NCI-H2171 treated with DMSO at 0.1 percent for 48 hours (cell line): ENCODE measurements at regions not wholly inside any gene's neighbourhood (a gene's known extent, or its start where the extent isn't known, plus 50 kb on each side); places are given as distances from the start of the nearest gene placed in this dataset.
"Not testable (repeated sequence)": the region's sequence is repeated elsewhere in the genome, so short reads cannot be mapped to it uniquely, and the experiment has no call there.

Source experiments
- DNase-seq: peaks from one replicate; lab custom pipeline; 2025; lab: John Stamatoyannopoulos, UW

- no peak for DNase-seq
These were observed 102.1 kb downstream of the SHCBP1 start for GRCh38 chr16:46519063-46519462.

DNA sequence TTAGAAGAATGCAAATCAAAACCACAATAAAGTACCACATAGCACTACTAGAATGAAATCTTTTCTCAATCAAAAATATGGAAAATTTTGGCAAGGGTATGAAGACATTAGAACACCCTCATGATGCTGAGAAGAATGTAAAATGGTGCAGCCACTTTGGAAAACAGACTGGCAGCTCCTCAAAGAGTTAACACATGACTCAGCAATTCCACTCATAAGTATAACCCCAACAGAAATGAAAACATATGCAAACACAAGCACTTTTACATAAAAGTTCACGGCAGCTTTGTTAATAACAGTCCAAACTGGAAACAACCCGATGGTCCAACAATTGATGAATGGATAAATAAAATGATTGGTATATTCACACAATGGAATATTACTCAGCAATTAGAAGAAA lies 124.5 kb downstream of the SHCBP1 start:
- no peak for DNase-seq

DNA sequence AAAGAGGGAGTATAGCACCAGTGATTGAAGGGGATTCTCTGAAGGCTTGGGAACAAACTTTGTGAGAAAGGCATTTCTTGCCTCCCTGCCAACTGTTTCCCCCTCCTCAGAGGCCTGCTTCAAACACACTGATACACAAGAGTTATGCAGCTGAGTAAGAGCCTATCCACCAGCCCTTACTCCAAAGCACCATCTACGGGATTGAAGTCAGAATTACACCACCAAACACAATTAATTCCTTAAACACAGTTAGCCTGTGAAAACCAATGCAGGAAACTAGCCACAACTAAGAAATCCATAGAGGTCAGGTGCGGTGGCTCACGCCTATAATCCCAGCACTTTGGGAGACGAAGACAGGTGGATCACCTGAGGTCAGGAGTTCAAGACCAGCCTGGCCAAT lies 138.3 kb downstream of the SHCBP1 start:
- peak; percentile 2 for DNase-seq

- DNase-seq: no peak
These were observed 154.9 kb downstream of the SHCBP1 start for GRCh38 chr16:46466239-46466638.

GRCh38 chr16:46454801-46455200 lies 166.4 kb downstream of the SHCBP1 start:
- DNase-seq: not testable (repeated sequence)

- no peak for DNase-seq
These were observed 192.8 kb downstream of the SHCBP1 start for GRCh38 chr16:46428108-46429061.

DNA sequence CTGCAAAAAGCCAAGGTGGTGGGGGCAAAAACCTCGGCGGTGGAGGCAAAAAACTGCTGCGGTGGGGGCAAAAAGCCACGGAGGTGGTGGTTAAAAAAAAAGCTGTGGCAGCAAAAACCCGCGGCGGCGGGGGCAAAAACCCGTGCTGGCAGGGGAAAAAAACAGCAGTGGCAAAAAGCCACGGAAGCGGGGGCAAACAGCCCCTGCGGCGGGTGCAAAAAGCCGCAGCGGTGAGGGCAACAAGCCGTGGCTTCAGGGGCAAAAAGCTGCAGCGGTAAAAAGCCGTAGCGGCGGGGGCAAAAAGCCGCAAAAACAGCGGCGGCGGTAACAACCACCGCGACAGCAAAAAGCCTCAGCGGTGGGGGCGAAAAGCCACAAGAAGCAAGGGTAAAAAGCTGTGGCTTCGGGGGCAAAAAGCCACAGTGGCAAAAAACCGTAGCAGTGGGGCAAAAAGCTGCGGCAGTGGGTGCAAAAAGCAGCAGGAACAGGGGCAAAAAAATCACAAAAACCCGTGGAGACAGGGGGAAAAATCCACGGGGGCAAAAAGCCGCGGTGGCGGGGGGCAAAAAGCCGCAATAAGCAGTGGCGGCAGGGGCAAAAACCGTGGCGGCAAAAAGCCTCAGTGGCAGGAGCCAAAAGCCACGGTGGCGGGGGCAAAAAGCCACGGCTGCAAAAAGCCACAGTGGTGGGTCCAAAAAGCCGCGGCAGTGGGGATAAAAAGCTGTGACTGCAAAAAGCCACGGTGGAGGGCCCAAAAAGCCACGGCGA lies 193.7 kb downstream of the SHCBP1 start:
- no peak for DNase-seq

DNA sequence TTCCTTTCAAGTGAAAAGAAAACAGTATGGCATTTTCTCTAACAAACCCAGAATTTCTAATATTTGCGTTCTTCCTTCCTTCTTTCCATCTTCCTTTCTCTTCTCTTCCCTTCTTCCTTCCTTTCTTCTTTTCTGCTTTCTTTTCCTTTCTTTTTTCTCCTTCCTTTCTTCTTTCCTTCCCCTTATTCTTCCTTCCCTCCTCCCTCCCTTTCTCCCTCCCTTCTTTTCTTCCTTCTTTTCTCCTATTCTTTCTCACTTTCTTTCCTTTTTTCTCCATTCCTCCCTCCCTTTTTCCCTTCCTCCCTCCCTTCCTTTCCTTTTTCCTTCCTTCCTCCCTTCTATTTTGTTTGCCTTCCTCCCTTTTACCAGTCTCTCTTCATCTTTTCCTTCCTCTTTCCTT lies 194.8 kb downstream of the SHCBP1 start:
- no peak for DNase-seq

GRCh38 chr16:46404028-46404427 lies 217.2 kb downstream of the SHCBP1 start:
- no peak for DNase-seq

DNA sequence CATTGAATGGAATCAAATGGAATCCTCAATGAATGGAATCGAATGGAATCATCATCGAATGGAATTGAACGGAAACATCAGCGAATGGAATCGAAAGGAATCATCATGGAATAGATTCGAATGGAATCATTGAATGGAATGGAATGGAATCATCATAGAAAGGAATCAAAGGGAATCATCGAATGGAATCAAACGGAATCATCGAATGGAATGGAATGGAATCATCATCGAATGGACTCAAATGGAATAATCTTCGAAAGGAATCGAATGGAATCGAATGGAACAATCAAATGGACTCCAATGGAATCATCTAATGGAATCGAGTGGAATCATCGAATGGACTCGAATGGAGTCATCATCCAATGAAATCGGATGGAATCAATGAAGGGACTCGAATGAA lies 222.6 kb downstream of the SHCBP1 start:
- DNase-seq: not testable (repeated sequence)

- not testable (repeated sequence) for DNase-seq
These were observed 224.3 kb downstream of the SHCBP1 start for GRCh38 chr16:46396883-46397270.

- DNase-seq: not testable (repeated sequence)
These were observed 224.9 kb downstream of the SHCBP1 start for GRCh38 chr16:46396131-46396882.

DNA sequence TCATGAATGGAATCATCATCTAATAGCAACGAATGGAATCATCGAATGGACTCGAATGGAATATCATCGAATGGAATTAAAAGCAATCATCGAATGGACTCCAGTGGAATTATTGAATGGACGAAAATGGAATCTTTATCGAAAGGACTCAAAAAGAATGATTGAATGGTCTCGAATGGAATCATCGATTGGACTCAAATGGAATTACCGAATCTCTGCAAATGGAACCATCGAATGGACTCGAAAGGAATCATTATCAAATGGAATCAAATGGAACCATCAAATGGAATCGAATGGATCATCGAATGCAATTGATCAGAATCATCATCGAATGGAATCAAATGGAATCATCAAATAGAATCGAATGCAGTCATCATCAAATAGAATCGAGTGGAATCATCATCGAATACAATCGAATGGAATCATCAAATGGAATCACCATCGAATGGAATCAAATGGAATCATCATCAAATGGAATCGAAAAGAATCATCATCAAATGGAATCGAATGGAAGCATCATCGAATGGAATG lies 225.7 kb downstream of the SHCBP1 start:
- not testable (repeated sequence) for DNase-seq

- not testable (repeated sequence) for DNase-seq
These were observed 226.2 kb downstream of the SHCBP1 start for GRCh38 chr16:46394963-46395362.

DNA sequence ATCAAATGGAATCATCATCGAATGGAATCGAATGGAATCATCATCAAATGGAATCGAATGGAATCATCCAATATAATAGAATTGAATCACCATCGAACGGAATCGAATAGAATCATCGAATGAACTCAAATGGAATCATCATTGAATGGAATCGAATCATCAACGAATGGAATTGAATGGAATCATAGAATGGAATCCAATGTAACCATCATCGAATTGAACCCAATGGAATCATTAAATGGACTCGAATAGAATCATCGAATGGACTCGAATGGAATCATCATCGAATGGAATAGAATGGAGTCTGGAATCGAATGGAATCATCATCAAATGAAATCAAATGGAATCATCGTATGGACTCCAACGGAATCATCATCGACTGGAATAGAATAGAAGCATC lies 227.0 kb downstream of the SHCBP1 start:
- not testable (repeated sequence) for DNase-seq

- not testable (repeated sequence) for DNase-seq
These were observed 228.1 kb downstream of the SHCBP1 start for GRCh38 chr16:46392930-46393722.

- not testable (repeated sequence) for DNase-seq
These were observed 230.3 kb downstream of the SHCBP1 start for GRCh38 chr16:46390660-46391462.

DNA sequence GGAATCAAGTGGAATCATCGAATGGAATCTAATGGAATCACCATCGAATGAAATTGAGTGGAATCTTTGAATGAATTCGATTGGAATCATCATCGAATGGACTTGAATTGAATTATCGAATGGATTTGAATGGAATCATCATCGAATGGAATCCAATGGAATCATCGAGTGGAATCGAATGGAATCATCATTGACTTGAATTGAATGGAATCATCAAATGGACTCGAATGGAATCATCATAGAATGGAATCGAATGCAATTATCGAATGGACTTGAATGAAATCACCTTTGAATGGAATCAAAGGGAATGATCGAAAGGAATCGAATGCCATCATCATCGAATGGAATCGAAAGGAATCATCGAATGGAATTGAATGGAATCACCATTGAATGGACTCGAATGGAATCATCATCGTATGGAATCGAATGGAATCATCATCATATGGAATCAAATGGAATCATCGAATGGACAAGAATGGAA lies 231.6 kb downstream of the SHCBP1 start:
- not testable (repeated sequence) for DNase-seq

GRCh38 chr16:46388939-46389491 lies 232.2 kb downstream of the SHCBP1 start:
- DNase-seq: not testable (repeated sequence)

DNA sequence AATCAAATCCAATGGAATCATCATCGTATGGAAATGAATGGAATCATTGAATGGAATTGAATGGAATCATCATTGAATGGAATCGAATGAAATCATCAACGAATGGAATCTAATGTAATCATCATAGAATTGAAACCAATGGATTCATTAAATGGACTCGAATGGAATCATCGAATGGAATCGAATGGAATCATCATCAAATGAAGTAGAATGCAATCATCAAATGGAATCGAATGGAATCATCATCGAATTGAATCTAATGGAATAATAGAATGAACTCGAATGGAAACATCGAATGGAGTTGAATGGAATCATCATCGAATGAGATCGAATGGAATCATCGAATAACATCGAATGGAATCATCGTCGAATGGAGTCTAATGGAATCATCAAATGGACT lies 232.8 kb downstream of the SHCBP1 start:
- not testable (repeated sequence) for DNase-seq
